Ramos (cell line): ENCODE measurements at regions not wholly inside any gene's neighbourhood (a gene's known extent, or its start where the extent isn't known, plus 50 kb on each side); places are given as distances from the start of the nearest gene placed in this dataset.

Experiments
- in situ Hi-C: fragments of 300-500 bp; cut with MboI; formaldehyde crosslinking; loops from one replicate; pipeline ENCODE4 v1.14.3; 2022; ENCODE audit warnings: low sequenced_read_pairs; ENCODE audit not compliant: unreplicated experiment

- in situ Hi-C loops = no loop called here
These were observed 193.0 kb upstream of the CELF2 start for GRCh38 chr10:10824591-10825148.

- in situ Hi-C loops = no loop called here
These were observed 191.5 kb upstream of the CELF2 start for GRCh38 chr10:10826125-10826524.

GRCh38 chr10:10828623-10829022 is 189.0 kb upstream of the CELF2 start:
- in situ Hi-C loops = no loop called here

- in situ Hi-C loops = no loop called here
These were observed 188.1 kb upstream of the CELF2 start for GRCh38 chr10:10829576-10829975.

GRCh38 chr10:10830293-10830986 is 187.2 kb upstream of the CELF2 start:
- in situ Hi-C loops = no loop called here

GRCh38 chr10:10831085-10831484 is 186.6 kb upstream of the CELF2 start:
- in situ Hi-C loops = no loop called here

GRCh38 chr10:10833955-10834354 is 183.7 kb upstream of the CELF2 start:
- in situ Hi-C loops = no loop called here

- in situ Hi-C loops = no loop called here
These were observed 173.4 kb upstream of the CELF2 start for GRCh38 chr10:10844251-10844650.

GRCh38 chr10:10845185-10845584 is 172.5 kb upstream of the CELF2 start:
- in situ Hi-C loops = no loop called here

- in situ Hi-C loops = no loop called here
These were observed 171.7 kb upstream of the CELF2 start for GRCh38 chr10:10845826-10846503.

GRCh38 chr10:10846504-10846900 is 171.2 kb upstream of the CELF2 start:
- in situ Hi-C loops = no loop called here

- in situ Hi-C loops = no loop called here
These were observed 170.3 kb upstream of the CELF2 start for GRCh38 chr10:10847387-10847786.

GRCh38 chr10:10848488-10849111 is 169.1 kb upstream of the CELF2 start:
- in situ Hi-C loops = no loop called here

GRCh38 chr10:10849306-10849705 is 168.4 kb upstream of the CELF2 start:
- in situ Hi-C loops = no loop called here

- in situ Hi-C loops = no loop called here
These were observed 167.5 kb upstream of the CELF2 start for GRCh38 chr10:10850214-10850613.

- in situ Hi-C loops = no loop called here
These were observed 165.2 kb upstream of the CELF2 start for GRCh38 chr10:10852464-10852863.

GRCh38 chr10:10853954-10854353 is 163.7 kb upstream of the CELF2 start:
- in situ Hi-C loops = no loop called here

GRCh38 chr10:10854725-10855124 is 162.9 kb upstream of the CELF2 start:
- in situ Hi-C loops = no loop called here

- in situ Hi-C loops = no loop called here
These were observed 162.5 kb upstream of the CELF2 start for GRCh38 chr10:10855151-10855581.

- in situ Hi-C loops = no loop called here
These were observed 157.2 kb upstream of the CELF2 start for GRCh38 chr10:10860455-10860976.

GRCh38 chr10:10865303-10865702 is 152.4 kb upstream of the CELF2 start:
- in situ Hi-C loops = no loop called here
